Eye (tissue), 1 donor: ENCODE measurements at regions not wholly inside any gene's neighbourhood (a gene's known extent, or its start where the extent isn't known, plus 50 kb on each side); places are given as distances from the start of the nearest gene placed in this dataset.

Source experiments
- DNase-seq: peaks from one replicate; pipeline ENCODE4 v3.0.0-alpha.2; 2015

DNA sequence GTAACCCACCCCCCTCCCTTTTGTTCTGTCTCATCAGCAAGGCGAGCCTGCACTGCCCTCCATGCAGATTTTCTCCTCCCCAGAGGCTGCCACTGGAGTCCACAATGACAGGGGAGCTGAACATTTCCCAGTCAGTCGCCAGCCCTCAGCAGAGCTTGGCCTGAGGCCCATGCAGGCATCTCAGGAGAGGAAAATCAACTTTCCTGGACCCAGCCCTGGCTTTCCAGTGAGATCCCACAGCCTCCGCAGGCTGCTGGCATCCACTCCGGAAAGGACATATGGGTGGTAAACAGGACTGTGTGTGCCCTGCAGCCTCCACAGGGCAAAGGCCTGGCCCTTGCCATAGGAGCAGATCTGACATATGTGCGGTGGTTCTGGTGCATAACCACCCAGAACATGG, 253.8 kb downstream of the TNS1 start:
- DNase-seq = no peak

DNA sequence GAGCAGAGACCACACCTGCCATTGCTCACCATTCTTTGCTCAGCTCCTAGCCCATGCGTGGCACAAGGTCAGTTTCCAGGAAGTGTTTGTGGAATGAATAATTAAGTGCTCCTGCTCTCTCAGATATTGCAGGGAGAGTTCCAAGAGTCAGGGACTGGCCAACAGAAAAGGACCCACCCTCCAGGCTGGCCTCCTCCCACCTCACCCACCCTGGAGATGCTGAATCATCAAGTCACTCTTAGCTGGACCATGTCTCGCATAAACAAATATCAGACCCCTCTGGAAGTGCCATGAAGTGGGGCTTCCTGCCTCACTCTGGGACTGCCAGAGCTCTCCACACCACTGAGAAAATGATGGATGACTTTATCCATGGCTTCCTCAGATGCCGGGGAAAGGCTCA, 256.0 kb downstream of the TNS1 start:
- DNase-seq = no peak

DNA sequence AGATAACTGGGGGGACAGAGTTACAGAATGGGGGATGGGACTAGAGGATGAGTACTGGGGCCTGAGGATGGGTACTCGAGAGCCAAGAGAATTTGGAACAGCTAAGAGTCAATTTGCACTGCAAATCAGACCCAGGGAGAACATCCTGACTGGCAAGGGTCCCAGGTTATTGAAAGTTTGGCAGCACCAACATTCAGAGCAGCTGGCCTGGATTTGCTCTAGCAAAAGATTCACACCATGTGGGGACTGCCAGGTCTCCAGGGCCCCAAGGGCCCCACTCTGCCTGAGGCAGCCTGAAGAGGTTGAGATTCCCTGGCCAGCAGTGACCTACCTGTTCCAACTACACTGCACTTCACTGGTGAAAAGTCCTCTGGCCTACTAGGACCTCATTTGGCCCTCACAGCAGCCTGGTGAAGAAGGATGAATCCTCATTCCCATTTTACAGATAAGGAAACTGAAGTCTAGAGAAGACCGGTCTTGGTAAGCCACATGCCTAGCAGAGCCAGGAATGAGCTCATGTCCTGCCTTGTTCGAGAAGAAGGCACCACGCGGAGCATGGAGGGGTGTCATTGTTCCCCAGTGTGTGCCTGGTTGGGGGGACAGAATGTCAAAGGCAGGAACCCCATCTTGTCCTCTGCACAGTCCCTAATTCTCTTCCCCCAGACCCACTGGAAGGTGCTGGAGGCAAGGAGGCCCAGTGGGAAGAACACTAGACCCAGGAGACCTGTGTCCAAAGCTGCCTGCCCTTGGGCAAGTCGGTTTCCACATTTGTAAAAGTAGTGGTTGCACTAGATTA, 258.6 kb downstream of the TNS1 start:
- DNase-seq = peak; percentile 63

DNA sequence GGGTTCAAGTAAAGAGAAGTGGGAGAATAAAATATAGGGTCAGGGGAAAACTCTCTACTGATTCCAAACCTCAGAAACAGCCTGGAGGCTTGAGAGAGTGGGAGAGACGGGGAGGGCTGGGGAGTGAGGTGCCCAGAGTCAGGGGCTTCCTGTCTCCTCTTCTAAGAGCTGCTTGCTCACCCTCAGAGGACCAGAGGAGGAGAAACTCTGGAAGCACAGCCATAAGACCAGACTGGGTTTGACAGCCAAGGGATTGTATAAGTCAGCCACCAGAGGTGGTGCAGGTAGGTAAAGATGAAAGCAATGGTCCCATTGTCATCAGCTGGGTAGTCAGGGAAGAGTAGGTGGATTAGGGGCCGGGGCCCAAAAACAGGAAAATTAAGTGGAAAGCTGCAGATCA, 259.4 kb downstream of the TNS1 start:
- DNase-seq = no peak

DNA sequence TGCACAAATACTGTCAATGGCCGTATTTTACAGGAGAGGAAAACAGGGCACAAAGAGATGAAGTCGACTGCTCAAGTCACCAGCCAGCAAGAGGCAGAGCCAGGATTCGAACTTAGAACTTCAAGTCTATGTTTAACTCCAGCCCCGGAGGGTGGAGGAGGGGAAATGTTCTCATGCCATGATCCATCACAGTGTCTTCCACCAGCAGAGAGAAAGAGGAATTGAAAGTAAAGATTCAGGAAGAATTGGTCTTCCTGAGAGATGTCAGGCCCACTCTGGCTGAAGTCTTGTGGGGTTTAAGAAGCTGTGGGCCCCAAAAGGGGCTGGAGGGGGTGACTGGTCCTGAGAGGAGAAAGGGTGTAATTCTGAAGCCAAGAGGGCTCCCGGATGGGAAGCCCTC, 260.0 kb downstream of the TNS1 start:
- DNase-seq = no peak

DNA sequence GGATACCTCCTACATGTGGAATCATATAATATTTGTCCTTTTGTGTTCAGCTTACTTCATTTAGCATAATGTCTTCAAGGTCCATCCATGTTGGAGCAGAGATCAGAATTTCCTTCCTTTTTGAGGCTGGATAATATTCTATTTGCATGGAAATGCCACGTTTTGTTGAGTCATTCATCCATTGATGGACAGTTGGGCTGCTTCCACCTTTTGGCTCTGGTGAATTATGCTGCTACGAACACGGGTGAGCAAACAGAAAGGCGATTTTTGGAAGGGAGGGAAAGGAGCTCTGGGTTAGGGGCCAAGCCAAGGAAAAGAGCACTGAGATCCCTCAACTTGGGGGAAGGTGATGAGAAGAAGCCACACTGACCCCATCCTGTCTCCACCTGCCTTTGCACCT, 260.5 kb downstream of the TNS1 start:
- no peak for DNase-seq

DNA sequence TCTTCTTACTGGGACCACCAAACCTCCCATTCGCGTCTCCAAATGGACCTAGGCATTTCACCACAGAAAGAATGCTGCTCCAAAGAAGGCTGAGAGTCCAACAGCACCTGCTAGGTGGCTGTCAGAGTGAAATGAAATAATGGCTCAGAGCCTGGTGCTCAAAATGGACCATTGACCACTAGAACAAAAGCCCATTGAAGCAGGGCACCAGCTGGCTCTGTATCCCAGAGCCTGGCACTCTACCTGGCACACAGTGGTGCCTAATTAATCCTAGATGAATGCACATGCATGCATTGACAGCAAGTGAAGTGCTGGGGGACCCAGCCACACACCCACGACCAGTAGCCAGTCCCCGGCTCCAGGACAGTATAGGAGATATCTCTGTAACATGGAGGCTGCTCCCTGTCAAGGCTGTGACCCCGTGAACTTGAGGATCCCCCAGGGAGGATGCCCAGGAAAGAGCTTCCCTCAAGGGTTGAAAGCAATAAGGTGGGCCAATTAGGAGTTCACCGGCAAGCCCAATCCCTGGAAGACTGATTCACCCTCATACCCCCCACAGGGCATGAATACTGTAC, 261.3 kb downstream of the TNS1 start:
- no peak for DNase-seq

DNA sequence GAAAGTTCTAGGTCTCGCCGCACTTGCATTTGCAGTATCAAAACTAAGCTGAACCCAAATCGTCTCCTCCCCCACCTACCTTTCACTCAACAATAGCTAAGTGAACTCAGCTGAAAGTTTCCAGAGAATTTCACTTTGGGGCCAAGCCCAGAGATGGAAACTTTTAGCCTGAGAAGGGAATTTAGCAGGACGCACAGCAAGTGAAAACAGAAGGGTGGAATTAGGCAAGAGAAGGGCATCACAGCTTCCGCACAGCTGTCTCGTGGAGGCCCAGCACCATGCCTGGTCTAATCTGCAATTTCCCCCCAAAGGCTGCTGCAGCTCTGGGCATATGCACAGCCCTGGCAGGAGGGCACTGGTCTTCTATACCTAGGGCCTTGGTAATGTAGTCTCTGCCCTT, 262.0 kb downstream of the TNS1 start:
- no peak for DNase-seq

DNA sequence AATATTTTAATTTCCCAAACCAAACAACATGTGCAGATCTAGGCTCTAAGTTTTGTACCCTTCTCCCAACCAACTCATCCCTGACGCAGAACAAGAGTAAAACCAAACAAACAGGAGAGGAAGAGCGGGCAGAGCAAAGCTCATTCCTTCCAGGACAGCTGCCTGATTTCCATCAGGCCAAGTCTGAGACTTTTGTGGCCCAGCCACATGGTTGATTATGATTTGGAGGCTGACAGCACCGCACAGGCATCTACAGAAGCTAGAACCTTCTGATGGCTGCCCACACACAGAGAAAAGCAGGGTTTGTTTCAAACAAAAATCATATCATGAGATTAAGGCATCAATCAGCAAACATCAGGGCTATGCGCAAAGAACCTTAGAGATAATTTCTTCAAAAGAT, 262.6 kb downstream of the TNS1 start:
- DNase-seq = no peak

DNA sequence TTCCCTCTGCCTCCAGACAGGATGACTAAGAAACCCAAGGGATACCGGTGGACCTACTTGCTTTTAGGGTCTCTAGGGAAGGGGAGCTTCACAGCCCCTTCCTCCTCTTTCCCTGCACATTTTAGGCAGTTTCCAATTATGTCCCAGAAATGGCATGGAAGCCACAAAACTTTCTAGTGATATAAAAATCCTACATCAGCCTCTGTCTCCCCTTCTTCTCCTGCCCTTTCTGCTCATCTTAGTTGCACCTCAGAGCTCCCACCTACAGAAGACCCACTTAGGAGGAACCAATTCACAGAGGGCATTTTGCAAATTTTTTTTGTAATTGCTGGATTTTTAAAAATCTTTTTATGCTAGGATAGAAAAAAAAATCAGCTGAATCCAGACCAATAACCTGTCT, 263.1 kb downstream of the TNS1 start:
- DNase-seq = no peak

DNA sequence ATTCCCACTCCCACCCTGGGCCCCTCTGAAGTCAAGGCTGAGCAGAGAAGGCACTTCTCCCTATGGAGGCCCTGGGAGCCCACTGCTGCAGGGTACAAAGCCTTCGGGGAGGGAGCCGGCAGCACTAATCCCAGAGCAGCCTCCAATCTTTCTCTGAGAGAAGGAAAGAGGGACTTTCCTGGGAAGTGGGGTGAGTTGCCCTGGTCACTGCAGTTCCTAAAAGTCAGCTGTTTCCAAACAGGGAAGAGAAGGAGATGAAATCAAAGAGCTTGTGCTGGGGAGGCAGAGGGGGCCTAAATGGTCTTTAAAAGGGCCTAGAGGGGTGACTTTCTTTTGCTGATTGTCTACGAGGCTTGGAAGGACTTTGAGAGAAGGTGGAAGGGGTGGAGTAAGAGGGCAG, 264.7 kb downstream of the TNS1 start:
- no peak for DNase-seq

DNA sequence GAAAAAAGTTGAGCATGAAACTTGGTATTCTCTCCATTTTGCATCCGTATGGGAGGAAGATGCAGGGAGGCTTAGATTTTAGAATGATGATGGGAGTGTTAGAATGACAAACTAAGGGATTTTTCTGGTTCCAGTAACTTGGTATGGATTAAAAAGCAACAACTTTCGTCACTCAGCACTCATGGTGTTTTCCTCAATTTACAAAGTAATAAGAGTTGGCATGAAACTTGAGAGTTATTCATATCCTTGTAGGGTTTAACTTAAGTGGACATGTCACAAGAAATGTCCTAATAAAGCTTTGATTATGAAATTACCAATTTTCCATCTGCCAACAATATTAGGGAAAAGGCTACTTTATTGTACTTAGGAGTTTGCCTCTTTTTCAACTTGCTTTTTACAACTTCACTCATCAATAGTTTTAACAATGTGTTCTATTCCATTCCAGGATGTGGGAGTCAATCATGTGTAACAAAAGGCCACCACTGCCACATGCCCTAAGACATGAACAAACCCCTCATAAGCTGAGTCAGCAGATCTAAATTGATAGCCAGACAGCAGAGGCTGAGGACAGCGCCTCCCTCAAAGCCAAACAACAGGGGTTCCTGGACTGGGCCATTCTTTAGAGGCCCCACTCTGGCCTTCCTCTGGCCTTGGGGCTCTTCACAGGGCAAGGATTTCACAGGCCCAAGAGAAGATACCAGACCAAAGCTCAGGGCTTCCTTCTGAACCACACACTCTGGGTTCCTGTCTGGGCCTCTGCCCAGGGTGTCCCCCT, 265.8 kb downstream of the TNS1 start:
- no peak for DNase-seq

DNA sequence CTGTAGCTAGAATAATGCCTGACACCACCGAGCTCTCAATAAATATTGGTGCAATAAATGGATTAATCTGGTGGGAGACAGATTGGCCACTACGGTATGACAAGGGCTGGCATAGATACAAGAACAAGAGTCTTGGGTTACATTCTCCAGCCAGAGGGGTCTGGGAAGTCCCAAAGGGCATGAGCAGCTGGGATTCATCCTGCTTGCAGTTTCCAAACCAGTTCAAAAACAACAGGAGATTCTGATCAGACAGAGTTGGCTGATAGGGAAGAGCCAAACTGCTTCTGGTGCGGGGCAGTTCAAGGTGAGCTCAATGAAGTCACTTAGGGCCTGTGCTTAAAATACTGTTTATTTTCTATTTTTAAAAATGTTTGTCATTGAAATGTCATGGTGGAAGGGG, 266.9 kb downstream of the TNS1 start:
- DNase-seq = no peak

DNA sequence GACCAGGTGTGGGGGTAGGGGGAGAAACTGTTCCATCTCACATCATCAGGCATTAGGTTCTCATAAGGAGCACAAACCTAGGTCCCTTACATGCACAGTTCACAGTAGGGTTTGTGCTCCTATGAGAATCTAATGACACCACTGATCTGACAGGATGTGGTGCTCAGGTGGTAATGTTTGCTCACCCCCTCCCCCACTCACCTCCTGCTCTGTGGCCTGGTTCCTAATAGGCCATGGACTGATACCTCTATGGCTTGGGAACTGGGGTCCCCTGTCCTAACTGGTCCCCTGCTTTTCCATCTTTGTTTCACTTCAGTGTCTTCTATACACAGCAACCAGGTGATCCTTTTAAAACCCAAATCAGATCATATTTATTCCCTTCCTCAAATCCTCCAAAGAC, 267.8 kb downstream of the TNS1 start:
- no peak for DNase-seq

DNA sequence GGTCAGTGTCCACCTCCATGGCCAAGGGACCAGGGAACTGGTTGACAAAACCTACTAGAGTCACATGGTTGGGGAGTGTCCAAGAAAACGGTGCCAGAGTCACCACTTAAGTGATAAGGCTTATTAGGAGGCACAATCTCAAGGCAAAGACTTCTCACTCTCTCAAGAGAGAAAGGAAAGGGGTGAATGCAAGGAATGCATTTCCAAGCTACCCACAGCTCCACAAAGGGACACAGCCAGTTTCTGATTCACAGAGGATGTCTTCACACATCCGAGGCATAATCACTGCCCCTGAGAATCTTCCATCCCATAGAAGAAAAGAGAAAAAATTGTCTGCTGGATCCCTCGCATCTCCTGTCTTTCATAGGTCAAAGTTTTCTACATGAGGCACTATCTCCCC, 269.3 kb downstream of the TNS1 start:
- no peak for DNase-seq

DNA sequence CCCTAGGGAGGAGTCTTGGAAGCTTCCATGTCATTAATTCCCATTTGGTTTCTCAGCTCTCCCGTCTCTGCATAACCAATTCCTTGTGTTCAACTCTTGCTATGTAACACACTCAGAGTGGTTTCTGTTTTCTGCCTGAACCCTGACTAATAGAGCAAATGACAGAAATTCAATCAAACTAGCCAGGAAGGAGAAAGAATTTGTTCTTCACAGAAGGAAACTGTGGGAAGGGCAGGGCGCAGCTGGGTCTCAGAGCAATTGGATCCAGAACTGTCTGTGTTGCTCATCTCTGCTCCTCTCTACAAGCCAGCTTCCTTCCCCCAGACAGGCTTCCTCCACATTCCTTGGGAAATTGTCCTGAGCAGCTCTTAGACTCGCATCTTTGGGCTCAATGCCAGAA, 269.8 kb downstream of the TNS1 start:
- DNase-seq = no peak

DNA sequence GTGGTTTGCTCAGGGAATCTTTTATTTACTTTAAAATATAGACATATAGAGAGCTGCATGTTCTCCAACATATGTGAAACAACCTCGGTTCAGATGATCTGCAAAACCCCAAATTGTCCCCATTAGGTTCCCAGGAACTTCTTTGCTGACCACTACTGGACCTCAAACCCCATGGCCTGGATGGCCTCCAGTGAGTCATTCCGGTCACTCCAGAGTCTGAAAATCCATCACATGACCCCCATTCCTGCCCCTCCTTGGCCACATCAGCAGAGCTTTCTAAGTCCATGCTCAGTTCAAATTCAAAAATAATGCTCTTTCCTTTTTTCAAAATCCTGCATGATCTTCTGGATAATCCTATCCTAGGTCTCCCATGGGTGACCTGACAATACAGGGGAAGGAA, 271.0 kb downstream of the TNS1 start:
- DNase-seq = no peak

DNA sequence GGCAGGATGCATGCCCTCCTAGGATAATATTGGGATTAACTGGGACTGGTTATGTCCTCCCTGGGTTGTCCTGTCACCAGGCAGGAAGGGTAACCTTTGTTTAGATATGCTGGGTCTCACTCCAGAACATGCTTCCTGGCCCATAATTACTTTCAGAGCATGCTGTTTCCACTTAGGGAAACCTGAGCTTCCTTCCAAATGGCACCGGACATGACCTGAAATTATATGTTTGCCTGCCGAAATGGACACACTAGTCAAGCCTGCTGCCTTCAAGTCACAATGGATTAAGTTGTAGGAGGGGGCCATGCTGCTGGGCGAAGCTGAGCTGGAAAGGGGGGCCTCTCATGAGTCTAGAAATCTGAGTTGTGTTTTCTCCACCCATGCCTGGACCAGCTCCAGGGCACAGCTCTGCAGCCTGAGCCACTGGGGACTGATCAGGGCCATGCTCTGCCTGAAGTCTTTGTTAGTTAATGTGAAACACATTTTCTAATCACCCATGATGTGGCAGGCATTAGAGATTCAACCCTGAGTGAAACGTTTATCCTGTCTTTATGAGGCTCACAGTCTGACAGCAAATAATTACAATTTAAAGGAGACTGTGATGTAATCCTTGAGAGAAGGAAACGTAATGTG, 273.3 kb downstream of the TNS1 start:
- peak; percentile 80 for DNase-seq

DNA sequence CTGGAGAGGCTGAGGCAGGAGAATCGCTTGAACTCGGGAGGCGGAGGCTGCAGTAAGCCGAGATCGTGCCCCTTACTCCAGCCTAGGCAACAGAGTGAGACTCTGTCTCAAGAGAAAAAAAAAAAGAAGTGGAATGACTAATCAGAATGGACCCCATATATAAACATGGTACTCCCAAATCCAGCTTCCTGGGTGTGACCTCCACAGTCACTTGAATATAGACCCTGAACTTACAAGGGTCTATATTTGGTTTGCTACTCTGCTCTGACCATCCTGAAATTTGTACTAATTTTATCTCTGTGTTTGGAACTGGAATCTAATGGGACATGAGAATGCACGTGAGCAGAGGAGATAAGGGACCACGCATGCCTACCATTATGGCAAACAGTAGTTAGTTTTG, 275.0 kb downstream of the TNS1 start:
- DNase-seq = no peak

DNA sequence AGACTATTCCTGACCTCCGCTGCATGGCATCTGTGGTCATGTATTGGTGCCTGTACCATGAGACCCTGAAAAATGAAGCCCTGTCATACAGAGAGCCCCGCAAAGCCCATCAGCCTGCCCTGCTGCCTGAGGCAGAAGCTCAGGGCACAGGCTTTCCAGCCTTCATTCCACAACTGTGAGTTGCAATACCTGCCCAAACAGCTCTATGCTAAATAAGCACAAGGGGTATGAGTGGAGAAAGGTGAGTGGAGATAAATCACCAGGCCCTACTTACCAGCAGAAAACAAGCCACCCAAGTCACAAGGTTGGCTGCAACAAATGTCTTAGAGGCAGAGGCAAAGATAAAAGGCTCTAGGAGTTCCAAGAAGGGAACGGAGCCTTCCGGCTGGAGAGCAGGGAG, 277.4 kb downstream of the TNS1 start:
- DNase-seq = no peak

DNA sequence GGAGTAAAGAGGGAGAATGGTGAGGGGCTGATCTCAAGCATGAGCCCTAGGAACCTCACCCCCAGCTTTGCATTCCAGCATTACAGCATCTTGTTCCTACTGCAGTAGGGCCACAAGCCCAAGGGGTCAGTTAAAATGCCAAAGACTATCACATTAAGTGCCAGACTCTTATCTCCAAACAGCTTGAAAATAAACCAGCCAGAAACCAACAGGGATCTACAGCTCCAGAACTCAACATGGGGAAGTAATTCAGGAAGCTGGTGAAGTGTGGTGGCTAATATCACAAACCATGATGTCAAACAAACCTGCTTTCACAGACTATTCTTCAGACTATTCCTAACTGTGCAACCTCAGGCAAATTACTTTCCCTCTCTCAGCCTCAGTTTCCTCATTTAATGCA, 278.3 kb downstream of the TNS1 start:
- DNase-seq = no peak

DNA sequence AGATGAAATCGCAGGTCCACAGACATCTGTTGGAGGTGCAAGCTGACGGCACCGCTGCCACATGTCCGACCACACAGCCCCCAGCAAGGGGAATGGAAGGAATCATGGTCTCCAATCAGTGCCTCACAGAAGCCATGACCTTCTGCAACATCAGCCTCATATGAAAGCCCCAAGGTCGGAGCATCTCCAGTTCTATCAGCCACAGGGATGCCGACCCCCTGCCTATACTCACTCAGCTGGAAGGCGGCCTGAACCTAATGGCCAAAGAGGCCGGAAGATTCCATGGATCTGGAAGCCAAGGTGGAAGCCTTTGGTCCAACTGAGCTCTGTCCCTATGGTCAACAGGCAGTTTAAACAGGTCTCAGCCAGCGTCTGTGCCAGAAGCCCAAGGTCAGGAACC, 278.8 kb downstream of the TNS1 start:
- no peak for DNase-seq

DNA sequence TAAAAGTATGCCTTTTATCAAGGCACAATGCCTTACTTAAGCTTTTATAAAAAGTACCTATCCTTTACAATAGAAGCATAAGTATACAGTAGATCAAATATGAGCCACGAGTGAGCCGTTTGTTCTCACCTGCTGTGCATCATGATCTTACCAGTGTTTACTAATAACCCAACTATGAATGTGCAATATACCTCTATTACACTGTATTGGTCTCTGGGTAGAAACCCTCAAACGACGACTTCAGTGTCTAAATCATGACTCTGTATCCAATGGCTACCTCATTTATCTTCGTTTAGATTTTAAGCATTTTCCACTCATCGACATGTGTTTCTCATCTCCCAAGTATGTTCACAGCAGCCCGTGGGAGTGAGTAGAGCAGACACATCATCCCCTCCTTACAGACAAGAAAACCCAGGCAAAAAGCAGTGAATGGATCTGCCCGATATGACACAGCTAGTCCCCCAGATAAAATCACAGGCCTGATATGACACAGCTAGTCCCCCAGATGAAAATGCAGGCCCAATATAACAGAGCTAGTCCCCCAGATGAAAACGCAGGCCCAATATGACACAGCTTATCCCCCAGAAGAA, 279.8 kb downstream of the TNS1 start:
- DNase-seq = no peak
